Mesothelial cell of epicardium (in vitro differentiated cells): ENCODE measurements at regions not wholly inside any gene's neighbourhood (a gene's known extent, or its start where the extent isn't known, plus 50 kb on each side); places are given as distances from the start of the nearest gene placed in this dataset.
A peak's percentile ranks its signal among the peaks of the same experiment; 100 is the strongest.

Source experiments
- DNase-seq, 2 experiments: peaks; one replicate each; pipeline ENCODE4 v3.0.0; 2021; ENCODE audit warnings: low spot score in 2 of 2; ENCODE audit not compliant: unreplicated experiment in 2 of 2
- H3K27ac Mint-ChIP-seq: 2 replicates; pipeline ENCODE4 v1.8.0; 2021; ENCODE audit warnings: mixed read lengths
- H3K27me3 Mint-ChIP-seq: 2 replicates; pipeline ENCODE4 v1.8.0; 2021; ENCODE audit warnings: low read depth, mixed read lengths
- H3K36me3 Mint-ChIP-seq: 2 replicates; pipeline ENCODE4 v1.8.0; 2021; ENCODE audit warnings: mixed read lengths
- H3K4me1 Mint-ChIP-seq: 2 replicates; pipeline ENCODE4 v1.8.0; 2021; ENCODE audit warnings: mixed read lengths
- H3K4me3 Mint-ChIP-seq: 2 replicates; pipeline ENCODE4 v1.8.0; 2021; ENCODE audit warnings: mild to moderate bottlenecking, moderate library complexity, mixed read lengths
- H3K9me3 Mint-ChIP-seq: 2 replicates; pipeline ENCODE4 v1.8.0; 2021; ENCODE audit warnings: mixed read lengths
- TF ChIP-seq, protein P1 (sequence below): fragments of 200-600 bp; sonication (generic); IDR thresholded peaks from one replicate; pipeline ENCODE4 v1.5.0; 2021; ENCODE audit warnings: antibody characterized with exemption; ENCODE audit not compliant: unreplicated experiment

DNA sequence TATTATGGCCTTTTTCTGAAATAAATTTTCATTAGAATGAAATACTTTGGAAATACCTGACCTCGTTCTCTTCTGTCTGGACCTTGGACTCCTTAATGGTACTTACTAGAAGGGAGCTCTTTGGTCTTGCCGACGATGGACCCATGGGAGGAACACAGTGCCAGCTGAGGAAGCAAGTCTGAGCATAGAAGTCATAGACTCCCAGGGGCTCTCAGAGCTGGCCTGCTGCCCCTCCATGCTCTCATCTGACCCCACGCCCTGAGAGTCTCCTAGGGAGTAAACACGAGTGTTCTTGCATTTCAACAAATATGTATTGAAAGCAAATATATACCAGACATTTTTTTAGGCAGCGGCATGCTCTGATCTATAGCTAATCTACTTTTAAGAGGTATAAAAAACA lies 87.8 kb downstream of the PLEKHG1 start:
- DNase-seq, result no peak
- H3K27me3 Mint-ChIP-seq, result no peaks in the 10 kb centered on the region
- H3K27ac Mint-ChIP-seq, result peak overlapping the region; percentile 85
- peaks cover 2% of the 10 kb centered on the region for H3K36me3 Mint-ChIP-seq
- peaks cover 47% of the 10 kb centered on the region for H3K4me1 Mint-ChIP-seq
- no peaks in the 10 kb centered on the region for H3K9me3 Mint-ChIP-seq
- H3K4me3 Mint-ChIP-seq, result no peak overlapping the region
- TF ChIP-seq, protein P1, sequence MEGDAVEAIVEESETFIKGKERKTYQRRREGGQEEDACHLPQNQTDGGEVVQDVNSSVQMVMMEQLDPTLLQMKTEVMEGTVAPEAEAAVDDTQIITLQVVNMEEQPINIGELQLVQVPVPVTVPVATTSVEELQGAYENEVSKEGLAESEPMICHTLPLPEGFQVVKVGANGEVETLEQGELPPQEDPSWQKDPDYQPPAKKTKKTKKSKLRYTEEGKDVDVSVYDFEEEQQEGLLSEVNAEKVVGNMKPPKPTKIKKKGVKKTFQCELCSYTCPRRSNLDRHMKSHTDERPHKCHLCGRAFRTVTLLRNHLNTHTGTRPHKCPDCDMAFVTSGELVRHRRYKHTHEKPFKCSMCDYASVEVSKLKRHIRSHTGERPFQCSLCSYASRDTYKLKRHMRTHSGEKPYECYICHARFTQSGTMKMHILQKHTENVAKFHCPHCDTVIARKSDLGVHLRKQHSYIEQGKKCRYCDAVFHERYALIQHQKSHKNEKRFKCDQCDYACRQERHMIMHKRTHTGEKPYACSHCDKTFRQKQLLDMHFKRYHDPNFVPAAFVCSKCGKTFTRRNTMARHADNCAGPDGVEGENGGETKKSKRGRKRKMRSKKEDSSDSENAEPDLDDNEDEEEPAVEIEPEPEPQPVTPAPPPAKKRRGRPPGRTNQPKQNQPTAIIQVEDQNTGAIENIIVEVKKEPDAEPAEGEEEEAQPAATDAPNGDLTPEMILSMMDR, result no peak

DNA sequence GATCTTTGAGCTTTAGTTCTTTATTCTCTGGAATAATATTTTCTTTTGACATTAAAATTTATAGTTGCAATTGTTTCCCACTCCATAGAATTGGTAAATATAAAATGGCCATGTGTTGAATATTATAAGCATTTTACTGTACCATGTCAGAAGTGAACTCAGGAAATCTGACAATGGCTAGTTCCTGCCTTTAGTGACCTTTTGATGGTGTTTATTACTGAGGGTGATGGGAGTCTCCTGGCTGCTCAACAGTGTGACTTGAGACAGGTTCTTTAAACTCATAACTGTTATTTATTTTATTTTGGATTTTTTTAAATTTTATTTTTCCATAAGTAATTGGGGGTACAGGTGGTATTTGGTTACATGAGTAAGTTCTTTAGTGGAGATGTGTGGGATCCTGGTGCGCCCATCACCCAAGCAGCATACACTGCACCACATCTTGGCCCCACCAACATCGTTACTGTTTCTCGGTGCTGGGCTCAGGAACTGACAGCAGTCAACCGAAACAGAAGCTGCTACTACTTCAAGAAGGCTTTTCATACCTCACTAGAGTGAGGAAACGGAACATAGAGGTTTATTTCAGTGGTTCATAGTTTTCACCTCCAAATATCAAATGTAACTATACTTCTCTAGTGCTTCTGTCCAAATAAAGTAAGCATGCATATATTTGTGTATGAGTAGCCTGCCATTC lies 90.4 kb downstream of the PLEKHG1 start:
- H3K27me3 Mint-ChIP-seq, result no peaks in the 10 kb centered on the region
- DNase-seq, result no peak
- no peak overlapping the region for H3K4me3 Mint-ChIP-seq
- H3K4me1 Mint-ChIP-seq, result peaks cover 61% of the 10 kb centered on the region
- TF ChIP-seq, protein P1, result no peak
- no peaks in the 10 kb centered on the region for H3K9me3 Mint-ChIP-seq
- peak overlapping the region; percentile 70 for H3K27ac Mint-ChIP-seq
- peaks cover 2% of the 10 kb centered on the region for H3K36me3 Mint-ChIP-seq

- H3K27me3 Mint-ChIP-seq, result no peaks in the 10 kb centered on the region
- TF ChIP-seq, protein P1, result no peak
- H3K27ac Mint-ChIP-seq, result peak overlapping the region; percentile 70
- H3K9me3 Mint-ChIP-seq, result no peaks in the 10 kb centered on the region
- H3K36me3 Mint-ChIP-seq, result no peaks in the 10 kb centered on the region
- no peak for DNase-seq
- H3K4me1 Mint-ChIP-seq, result peaks cover 67% of the 10 kb centered on the region
- no peak overlapping the region for H3K4me3 Mint-ChIP-seq
Measured at GRCh38 chr6:150690681-150691080, 91.0 kb downstream of the PLEKHG1 start.

- peaks cover 69% of the 10 kb centered on the region for H3K4me1 Mint-ChIP-seq
- H3K27ac Mint-ChIP-seq, result peak overlapping the region; percentile 78
- TF ChIP-seq, protein P1, result no peak
- no peaks in the 10 kb centered on the region for H3K27me3 Mint-ChIP-seq
- DNase-seq, result no peak
- H3K9me3 Mint-ChIP-seq, result no peaks in the 10 kb centered on the region
- H3K36me3 Mint-ChIP-seq, result no peaks in the 10 kb centered on the region
- H3K4me3 Mint-ChIP-seq, result no peak overlapping the region
Measured at GRCh38 chr6:150691463-150691862, 91.8 kb downstream of the PLEKHG1 start.

- Mint-ChIP-seq H3K9me3 (no peaks in the 10 kb centered on the region), H3K4me3 (no peak overlapping the region), H3K4me1 (peaks cover 65% of the 10 kb centered on the region), H3K27me3 (no peaks in the 10 kb centered on the region), H3K27ac (no peak overlapping the region), H3K36me3 (no peaks in the 10 kb centered on the region)
- no peak for DNase-seq
- TF ChIP-seq, protein P1, result no peak
Measured at GRCh38 chr6:150692604-150693003, 92.9 kb downstream of the PLEKHG1 start.
